A549 (cell line): ENCODE measurements at regions not wholly inside any gene's neighbourhood (a gene's known extent, or its start where the extent isn't known, plus 50 kb on each side); places are given as distances from the start of the nearest gene placed in this dataset.

Experiments
- BCL3 ChIP-seq: fragments of >200 bp; sonication (Bioruptor Twin); formaldehyde crosslinking; IDR thresholded peaks from 3 replicates; pipeline ENCODE4 v1.6.1; 2016
- CTCF ChIP-seq: fragments of >200 bp; sonication (Bioruptor Twin); formaldehyde crosslinking; IDR thresholded peaks from 3 replicates; pipeline ENCODE4 v1.5.1; 2016
- NR3C1 ChIP-seq: fragments of >200 bp; sonication (Bioruptor Twin); formaldehyde crosslinking; IDR thresholded peaks from 3 replicates; pipeline ENCODE4 v1.6.1; 2017
- POLR2A ChIP-seq: IDR thresholded peaks from 2 replicates; pipeline ENCODE4 v1.6.1; 2012; ENCODE audit warnings: mild to moderate bottlenecking, low read length
- POLR2AphosphoS2 ChIP-seq: conservative IDR thresholded peaks from 2 replicates; pipeline ENCODE4 v1.6.1; 2012; ENCODE audit warnings: low read length, improper control_type of control experiment, inconsistent platforms
- RAD21 ChIP-seq, 2 experiments: fragments of >200 bp in 1 of 2; sonication (Bioruptor Twin) in 1 of 2; formaldehyde crosslinking in 1 of 2; IDR thresholded peaks in 1 of 2; conservative IDR thresholded peaks in 1 of 2; 2 replicates in 1 of 2; 3 replicates in 1 of 2; pipeline ENCODE4 v1.6.1; 2012 to 2018; ENCODE audit warnings: inconsistent platforms in 1 of 2
- ZC3H11A ChIP-seq: fragments of 450-650 bp; IDR thresholded peaks from 2 replicates; pipeline ENCODE4 v1.6.1; 2014; ENCODE audit warnings: antibody characterized with exemption, mild to moderate bottlenecking

- TF ChIP-seq ZC3H11A (no peak), POLR2A (no peak), BCL3 (no peak), NR3C1 (no peak), CTCF (no peak), POLR2AphosphoS2 (no peak), RAD21 (conservative IDR thresholded peaks at IDR 0.05 in 1 of 2, IDR thresholded peaks at IDR 0.05 in 1 of 2) (no peak)
Measured at GRCh38 chr17:69900101-69900500, 174.9 kb upstream of the KCNJ16 start.
